ENCODE measurements at regions not wholly inside any gene's neighbourhood (a gene's known extent, or its start where the extent isn't known, plus 50 kb on each side); places are given as distances from the start of the nearest gene placed in this dataset.

GRCh38 chr9:134251296-134252069 is 74.8 kb upstream of the RXRA start:
- DNase-seq = no peak

- peak; percentile 52 for DNase-seq
Measured at GRCh38 chr9:134252084-134252830, 74.0 kb upstream of the RXRA start.

- DNase-seq = no peak
Measured at GRCh38 chr9:134253606-134254205, 72.5 kb upstream of the RXRA start.

- DNase-seq = no peak
Measured at GRCh38 chr9:134258332-134258731, 67.9 kb upstream of the RXRA start.

GRCh38 chr9:134258828-134259546 is 67.3 kb upstream of the RXRA start:
- DNase-seq = no peak

GRCh38 chr9:134259708-134260107 is 66.5 kb upstream of the RXRA start:
- DNase-seq = no peak

GRCh38 chr9:134260801-134261200 is 65.5 kb upstream of the RXRA start:
- DNase-seq = no peak

GRCh38 chr9:134262035-134262434 is 64.2 kb upstream of the RXRA start:
- DNase-seq = no peak

GRCh38 chr9:134263596-134263995 is 62.7 kb upstream of the RXRA start:
- DNase-seq = no peak

GRCh38 chr9:134264169-134264568 is 62.1 kb upstream of the RXRA start:
- no peak for DNase-seq

GRCh38 chr9:134265078-134265477 is 61.2 kb upstream of the RXRA start:
- DNase-seq = no peak

GRCh38 chr9:134266418-134266817 is 59.8 kb upstream of the RXRA start:
- no peak for DNase-seq

GRCh38 chr9:134267305-134267880 is 58.9 kb upstream of the RXRA start:
- no peak for DNase-seq

- no peak for DNase-seq
Measured at GRCh38 chr9:134267881-134268724, 58.2 kb upstream of the RXRA start.

- DNase-seq = no peak
Measured at GRCh38 chr9:134268747-134269146, 57.5 kb upstream of the RXRA start.

GRCh38 chr9:134271338-134272301 is 54.6 kb upstream of the RXRA start:
- DNase-seq = no peak

GRCh38 chr9:134272302-134273023 is 53.8 kb upstream of the RXRA start:
- no peak for DNase-seq

- DNase-seq = no peak
Measured at GRCh38 chr9:134273647-134274046, 52.6 kb upstream of the RXRA start.

GRCh38 chr9:134275375-134275774 is 50.9 kb upstream of the RXRA start:
- DNase-seq = no peak

Data from NCI-H2171 (cell line).